ENCODE measurements at regions not wholly inside any gene's neighbourhood (a gene's known extent, or its start where the extent isn't known, plus 50 kb on each side); places are given as distances from the start of the nearest gene placed in this dataset.

DNA sequence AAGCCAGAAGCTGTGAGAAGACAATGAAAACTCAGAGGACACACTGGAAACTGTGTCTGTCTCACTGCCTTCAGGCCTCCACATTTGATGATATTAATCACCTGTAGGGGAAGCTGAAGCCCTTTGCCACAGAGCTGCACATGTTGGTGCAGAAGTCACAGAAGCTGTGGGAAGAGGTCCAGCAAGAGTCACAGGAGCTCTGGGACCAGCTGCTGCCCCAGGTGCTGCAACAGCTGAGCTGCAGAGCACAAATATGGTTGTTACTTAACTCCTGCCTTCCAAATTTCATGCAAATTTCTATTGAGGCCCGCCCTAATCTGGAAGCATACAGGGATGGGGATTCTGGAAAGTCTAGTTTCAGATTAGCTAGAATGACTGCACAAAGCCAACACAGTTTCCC lies 169.3 kb downstream of the OGFRL1 start:
- DNase-seq (ENCODE audit: low spot score in 2 of 2) (no peak), ATAC-seq (no peak)
- H3K36me3 Mint-ChIP-seq, result no peaks in the 10 kb centered on the region
- peaks cover 0 to 7% of the 10 kb centered on the region in 2 donors for H3K9me3 Mint-ChIP-seq
- no peak overlapping the region for H3K27ac Mint-ChIP-seq

DNA sequence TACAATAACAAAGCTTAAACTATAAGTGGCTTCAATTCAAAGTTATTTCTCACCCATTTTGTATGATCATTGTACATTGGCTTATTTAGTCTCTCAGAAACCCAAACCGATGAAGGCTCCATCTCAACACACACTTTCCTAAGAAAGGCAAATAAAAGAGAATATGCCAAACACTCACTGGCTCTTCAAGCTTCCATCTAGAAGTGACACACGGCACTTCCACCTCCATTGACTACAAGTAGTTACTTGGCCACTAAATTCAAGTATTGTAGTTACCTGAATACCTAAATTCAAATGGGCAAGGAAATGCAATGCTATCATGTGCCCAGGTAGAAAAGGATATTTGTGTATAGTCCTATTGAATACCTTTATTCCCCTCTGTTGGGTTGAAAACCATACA lies 170.6 kb downstream of the OGFRL1 start:
- peaks cover 0 to 7% of the 10 kb centered on the region in 2 donors for H3K9me3 Mint-ChIP-seq
- no peak overlapping the region for H3K27ac Mint-ChIP-seq
- no peaks in the 10 kb centered on the region for H3K36me3 Mint-ChIP-seq
- ATAC-seq, result no peak
- DNase-seq (ENCODE audit: low spot score in 2 of 2), result no peak

DNA sequence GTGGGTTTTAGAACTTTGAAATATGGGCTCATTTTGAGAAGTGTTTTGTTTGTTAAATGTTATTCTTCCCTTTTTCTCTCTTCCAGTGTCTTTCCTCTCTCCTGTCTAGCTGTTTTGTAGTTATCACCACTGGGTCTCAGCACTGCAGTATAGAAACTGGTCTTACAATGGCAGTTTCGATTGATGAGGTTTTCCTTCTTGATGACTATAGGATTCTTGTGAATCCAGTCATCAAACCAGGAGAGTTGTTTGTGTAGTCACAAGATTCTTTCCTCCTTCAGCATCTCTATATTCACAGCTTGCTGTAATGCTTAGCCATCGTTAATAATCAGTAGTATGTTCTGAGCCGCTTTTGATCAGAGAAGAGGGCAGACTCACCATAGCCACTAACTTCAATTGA lies 172.3 kb downstream of the OGFRL1 start:
- H3K27ac Mint-ChIP-seq, result no peak overlapping the region
- ATAC-seq (no peak), DNase-seq (ENCODE audit: low spot score in 2 of 2) (no peak)
- peaks cover 0 to 7% of the 10 kb centered on the region in 2 donors for H3K9me3 Mint-ChIP-seq
- no peaks in the 10 kb centered on the region for H3K36me3 Mint-ChIP-seq

DNA sequence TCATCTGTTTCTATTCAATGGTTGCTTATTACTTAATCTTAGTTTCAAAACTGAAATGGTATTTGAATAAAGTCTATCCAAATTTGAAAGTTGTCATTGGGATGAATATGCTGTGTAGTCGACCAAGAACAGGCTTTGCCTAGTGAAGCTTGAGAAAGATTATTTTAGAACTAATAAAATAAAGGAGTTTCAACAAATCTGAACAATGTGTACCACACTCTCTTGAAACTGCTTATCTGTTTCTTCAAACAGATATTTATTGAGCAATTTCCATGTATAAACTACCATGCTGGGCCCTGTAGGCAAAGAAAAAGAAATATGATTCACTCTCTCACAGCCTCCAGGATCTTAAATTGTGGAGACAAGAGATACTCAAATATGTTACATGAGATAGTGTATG lies 174.4 kb downstream of the OGFRL1 start:
- no peak for DNase-seq (ENCODE audit: low spot score in 2 of 2)
- Mint-ChIP-seq H3K27ac (no peak overlapping the region), H3K9me3 (peaks cover 0 to 10% of the 10 kb centered on the region in 2 donors), H3K36me3 (peaks cover 0 to 5% of the 10 kb centered on the region in 2 donors)
- ATAC-seq, result no peak

DNA sequence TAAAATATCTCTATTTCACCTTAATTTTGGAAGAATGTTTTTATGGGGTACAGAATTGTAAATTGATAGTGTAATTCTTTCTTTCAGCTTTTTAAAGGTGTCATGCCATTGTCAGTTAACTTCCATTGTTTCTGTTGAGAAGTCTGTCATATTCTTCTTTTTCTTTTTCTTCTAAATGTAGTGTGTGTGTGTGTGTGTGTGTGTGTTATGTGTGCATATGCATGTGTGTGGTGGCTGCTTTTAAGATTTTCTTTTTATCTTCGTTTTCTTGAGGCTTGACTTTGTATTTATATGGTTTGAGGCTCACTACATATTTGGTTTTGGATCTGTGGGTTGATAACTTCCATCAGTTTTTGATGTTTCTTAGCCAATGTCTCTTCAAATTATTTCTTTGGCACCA lies 176.5 kb downstream of the OGFRL1 start:
- H3K27ac Mint-ChIP-seq, result no peak overlapping the region
- ATAC-seq, result no peak
- H3K9me3 Mint-ChIP-seq, result peaks cover 3 to 10% of the 10 kb centered on the region in 2 donors
- DNase-seq (ENCODE audit: low spot score in 2 of 2), result no peak
- peaks cover 0 to 5% of the 10 kb centered on the region in 2 donors for H3K36me3 Mint-ChIP-seq

DNA sequence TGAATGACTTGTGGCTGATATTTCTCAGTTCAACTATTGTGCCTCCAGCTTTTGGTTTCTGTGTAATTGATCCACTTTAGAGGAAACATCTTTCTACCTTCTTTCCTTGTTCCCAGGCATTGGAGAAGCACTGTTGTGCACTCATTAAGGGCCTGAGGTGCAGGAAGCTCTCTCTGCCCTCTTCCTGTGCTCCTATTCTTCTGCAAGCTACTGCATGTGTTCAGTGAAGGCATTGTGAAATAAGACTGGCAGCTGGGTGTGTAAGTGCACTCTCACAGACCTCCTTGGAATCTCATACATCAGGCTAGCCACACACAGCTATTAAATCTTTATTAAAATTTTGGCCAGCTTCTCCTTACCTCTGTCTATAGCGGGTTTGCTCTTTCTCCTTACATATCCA lies 177.8 kb downstream of the OGFRL1 start:
- ATAC-seq (no peak), DNase-seq (ENCODE audit: low spot score in 2 of 2) (no peak)
- Mint-ChIP-seq H3K9me3 (peaks cover 3 to 8% of the 10 kb centered on the region in 2 donors), H3K36me3 (peaks cover 0 to 5% of the 10 kb centered on the region in 2 donors), H3K27ac (no peak overlapping the region)

DNA sequence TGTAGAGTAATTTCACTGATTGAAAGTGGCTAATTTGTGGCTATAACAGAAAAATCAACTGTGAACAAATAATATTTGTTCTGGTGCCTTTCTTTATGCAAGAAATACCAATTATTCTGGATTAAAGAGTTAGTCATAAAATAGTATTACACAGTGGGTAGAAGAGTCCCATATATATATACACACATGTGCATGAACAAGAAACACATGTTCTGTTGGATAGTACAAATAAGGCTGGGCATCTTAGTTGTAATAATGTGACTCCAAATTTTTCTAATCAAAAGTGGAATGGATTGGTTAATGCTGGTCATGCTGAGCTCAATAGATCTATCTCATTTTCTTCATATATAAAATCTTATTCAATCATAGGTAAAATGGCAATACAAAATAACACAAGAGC lies 179.4 kb downstream of the OGFRL1 start:
- no peak for ATAC-seq
- H3K36me3 Mint-ChIP-seq, result peaks cover 0 to 5% of the 10 kb centered on the region in 2 donors
- no peak overlapping the region for H3K27ac Mint-ChIP-seq
- peaks cover 3 to 4% of the 10 kb centered on the region in 2 donors for H3K9me3 Mint-ChIP-seq
- no peak for DNase-seq (ENCODE audit: low spot score in 2 of 2)

DNA sequence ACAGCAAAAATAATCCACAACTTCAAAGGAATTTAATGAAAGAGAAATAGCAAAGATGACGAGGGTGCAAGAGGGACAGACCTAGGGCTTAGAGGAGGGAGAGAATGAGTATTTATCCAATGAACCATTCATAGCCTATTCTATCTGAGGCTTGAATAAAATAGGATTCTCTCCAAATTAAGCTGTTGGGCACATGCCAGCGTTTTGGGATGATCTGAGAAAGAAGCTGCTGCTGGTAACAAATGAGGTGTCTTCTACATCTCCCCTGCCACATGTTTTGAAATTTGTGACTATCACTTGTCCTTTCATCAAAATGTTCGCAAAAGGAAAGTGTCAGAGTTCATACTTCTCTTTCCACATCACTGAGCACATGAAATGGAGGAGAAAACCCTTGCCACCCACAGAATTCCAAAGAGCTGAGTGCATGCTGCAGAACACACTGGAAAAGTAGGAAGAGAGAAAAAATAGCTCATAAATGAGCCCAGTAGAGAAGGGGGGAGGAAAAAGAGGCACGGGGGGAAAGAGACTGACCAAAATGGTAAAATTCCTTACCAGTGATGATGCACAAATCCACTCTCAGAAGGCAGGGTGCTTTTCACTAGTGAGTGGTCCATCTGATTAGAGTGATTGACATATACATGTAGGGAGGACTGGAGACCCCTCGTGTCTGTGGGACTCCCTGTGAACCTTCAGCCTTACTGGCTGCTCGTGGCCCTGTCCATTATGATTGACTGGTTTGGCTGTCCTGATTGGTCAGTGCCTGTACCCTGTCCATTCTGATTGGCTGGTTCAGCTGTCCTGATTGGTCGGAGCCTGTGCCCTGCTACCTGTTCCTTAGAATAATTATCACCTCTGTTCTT lies 180.5 kb downstream of the OGFRL1 start:
- Mint-ChIP-seq H3K9me3 (peaks cover 3 to 4% of the 10 kb centered on the region in 2 donors), H3K36me3 (peaks cover 0 to 5% of the 10 kb centered on the region in 2 donors), H3K27ac (no peak overlapping the region)
- ATAC-seq (no peak), DNase-seq (ENCODE audit: low spot score in 2 of 2) (no peak)

DNA sequence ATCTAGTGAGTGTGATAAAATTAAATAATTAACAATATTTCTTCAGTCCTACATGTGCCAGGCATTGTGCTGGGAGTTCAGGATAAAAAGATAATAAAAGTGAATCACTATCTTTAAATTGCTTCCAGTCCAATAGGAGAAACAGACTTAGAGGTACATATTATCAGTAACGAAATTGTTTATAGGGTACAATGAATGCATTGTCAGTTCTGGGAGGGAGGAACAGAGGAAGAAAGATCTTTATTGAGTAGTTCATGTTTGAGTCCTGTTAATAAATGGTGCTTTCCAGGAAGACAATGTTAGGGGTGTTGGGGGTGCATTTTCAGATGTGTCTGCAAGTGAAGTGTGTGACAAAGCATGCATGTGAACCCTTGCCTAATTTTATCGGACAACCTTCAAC lies 183.1 kb downstream of the OGFRL1 start:
- H3K27ac Mint-ChIP-seq, result no peak overlapping the region

DNA sequence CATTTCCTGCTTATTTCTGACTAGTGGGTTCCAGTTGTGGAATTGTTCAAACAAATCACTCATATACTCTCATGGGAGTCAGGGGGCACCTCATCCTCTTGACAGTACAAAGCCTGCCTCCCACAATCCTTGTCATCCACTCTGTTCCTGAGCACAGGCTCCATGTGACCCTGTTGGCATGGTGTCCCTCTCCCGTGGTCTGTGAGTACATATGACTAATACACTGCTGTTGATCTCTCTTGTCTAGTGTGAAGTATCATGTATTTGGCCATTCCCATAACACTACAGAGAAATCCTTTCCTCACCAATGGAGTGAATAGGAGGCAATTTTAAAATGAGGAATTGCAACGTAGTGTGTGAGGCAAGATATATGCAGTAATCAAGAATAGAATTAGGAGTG lies 185.3 kb downstream of the OGFRL1 start:
- H3K27ac Mint-ChIP-seq, result no peak overlapping the region
- no peak for ATAC-seq
- H3K36me3 Mint-ChIP-seq, result no peaks in the 10 kb centered on the region
- no peak for DNase-seq (ENCODE audit: low spot score in 2 of 2)
- peaks cover 0 to 2% of the 10 kb centered on the region in 2 donors for H3K9me3 Mint-ChIP-seq

More for the DNA sequence above, 183.1 kb downstream of the OGFRL1 start:
- DNase-seq (ENCODE audit: low spot score in 2 of 2) (no peak), ATAC-seq (no peak)
- no peaks in the 10 kb centered on the region for H3K36me3 Mint-ChIP-seq
- H3K9me3 Mint-ChIP-seq, result peaks cover 0 to 3% of the 10 kb centered on the region in 2 donors

DNA sequence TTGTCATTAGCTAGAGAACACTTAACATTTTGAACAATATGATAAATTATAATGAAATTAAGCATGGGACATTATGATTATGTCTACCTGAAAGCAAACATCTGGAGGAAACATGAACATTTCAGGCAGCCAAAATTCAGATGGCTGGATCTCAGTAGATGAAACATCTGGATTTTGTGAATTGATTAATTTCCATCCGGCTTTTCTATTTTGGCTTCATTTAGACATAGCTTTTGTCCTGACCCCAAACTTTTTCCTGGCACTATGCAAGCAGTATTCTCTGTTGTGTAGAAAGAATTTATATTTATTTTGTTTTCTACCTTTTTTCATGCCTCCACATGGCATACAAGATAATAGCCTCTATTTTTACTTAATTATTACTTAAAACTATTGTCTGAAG lies 186.3 kb downstream of the OGFRL1 start:
- no peak for ATAC-seq
- Mint-ChIP-seq H3K36me3 (no peaks in the 10 kb centered on the region), H3K27ac (no peak overlapping the region), H3K9me3 (no peaks in the 10 kb centered on the region)
- DNase-seq (ENCODE audit: low spot score in 2 of 2), result no peak

DNA sequence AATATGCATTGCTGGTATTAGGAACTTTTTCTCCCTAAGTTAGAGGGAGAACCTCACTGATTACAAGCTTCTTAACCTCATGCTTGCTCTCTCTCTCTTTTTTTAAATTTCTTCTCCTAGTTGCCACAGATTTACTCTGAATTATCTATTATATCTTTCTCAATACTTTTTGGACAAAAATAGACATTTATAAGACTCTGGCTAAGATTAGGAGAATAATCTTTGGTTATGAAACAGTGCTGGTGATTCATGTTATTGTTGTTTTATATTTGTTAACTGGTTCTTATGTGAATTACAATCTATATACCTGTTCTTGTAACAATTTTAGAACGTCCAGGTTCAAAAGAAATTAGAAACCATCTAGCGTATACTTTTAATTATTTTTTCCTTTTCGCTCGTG lies 187.8 kb downstream of the OGFRL1 start:
- DNase-seq (ENCODE audit: low spot score in 2 of 2) (no peak), ATAC-seq (no peak)
- no peaks in the 10 kb centered on the region for H3K36me3 Mint-ChIP-seq
- H3K27ac Mint-ChIP-seq, result no peak overlapping the region
- H3K9me3 Mint-ChIP-seq, result no peaks in the 10 kb centered on the region

DNA sequence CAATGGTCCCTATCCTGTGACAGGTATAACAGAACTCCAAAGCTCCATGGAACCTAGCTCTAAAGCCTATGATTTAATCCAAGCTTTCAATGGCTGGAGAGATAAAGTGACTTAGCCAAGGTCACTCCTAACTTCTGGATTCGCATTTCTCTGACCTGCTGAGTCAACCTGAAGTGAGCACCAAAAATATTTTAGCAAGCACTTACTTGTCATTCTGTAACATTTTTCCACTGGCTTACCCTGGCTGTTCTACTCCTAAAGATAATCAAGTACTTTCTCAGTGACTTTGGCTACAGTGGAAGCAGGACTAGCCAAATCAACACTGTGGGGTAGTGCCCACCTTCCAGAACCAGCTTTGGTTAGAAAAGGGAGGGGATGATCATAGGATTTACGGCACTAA lies 188.3 kb downstream of the OGFRL1 start:
- Mint-ChIP-seq H3K36me3 (no peaks in the 10 kb centered on the region), H3K27ac (no peak overlapping the region), H3K9me3 (no peaks in the 10 kb centered on the region)
- DNase-seq (ENCODE audit: low spot score in 2 of 2) (no peak), ATAC-seq (no peak)

DNA sequence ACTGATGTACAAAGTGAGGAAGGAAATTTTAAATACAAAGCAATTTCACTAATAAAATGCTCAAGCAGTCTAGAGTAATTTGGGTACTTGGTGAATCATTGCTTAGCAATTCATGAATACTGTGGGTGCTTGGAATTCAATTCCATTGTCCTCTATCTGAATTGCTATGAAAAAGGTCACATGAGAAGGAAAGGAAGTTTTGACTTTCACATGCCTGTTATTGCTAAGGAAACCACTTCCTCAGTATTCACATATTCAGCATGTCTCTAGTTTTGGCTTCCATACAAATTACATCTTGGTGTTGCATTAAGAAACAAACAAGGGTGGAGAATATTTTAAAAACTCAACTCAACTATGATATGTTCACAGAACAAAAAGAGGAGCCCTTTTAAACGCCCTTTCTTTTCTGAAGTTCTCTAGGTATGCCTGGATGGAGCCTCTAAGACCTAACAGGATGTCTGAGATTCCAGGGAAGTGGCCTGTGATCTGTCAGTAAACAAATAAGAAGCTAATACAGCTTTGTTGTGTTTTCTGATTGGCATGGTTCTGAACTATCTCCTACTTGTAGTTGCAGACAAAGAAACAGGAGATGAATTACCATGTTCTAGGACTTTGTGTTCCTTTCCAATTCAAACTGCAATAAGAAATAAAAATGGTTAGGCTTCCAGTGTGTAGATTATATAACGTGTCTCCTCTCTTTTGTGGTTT lies 190.4 kb downstream of the OGFRL1 start:
- Mint-ChIP-seq H3K36me3 (no peaks in the 10 kb centered on the region), H3K9me3 (no peaks in the 10 kb centered on the region), H3K27ac (no peak overlapping the region)
- DNase-seq (ENCODE audit: low spot score in 2 of 2) (no peak), ATAC-seq (peak in 1 of 2 donors; percentile 83)

DNA sequence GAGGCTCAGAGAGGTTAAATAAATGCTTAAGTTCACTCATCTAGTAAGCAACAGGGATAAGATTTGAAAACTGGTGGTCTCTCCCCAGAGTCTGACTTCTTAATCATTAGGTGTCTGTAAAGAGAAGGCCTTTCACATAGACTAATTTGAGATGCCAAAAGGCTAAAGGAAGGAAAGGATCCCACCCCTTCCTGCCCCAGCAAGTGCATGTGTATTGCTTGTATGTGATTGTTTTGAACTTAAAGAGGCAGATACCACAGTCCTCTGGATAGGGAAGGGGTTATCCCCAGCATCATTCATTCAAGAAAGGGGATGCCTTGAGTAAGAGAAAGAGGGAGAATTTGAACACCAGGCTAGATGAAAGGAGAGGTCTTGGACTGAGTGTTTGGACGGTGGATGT lies 192.0 kb downstream of the OGFRL1 start:
- DNase-seq (ENCODE audit: low spot score in 2 of 2), result no peak
- Mint-ChIP-seq H3K9me3 (no peaks in the 10 kb centered on the region), H3K27ac (peak overlapping the region in 1 of 2 donors; percentile 51), H3K36me3 (no peaks in the 10 kb centered on the region)
- no peak for ATAC-seq

DNA sequence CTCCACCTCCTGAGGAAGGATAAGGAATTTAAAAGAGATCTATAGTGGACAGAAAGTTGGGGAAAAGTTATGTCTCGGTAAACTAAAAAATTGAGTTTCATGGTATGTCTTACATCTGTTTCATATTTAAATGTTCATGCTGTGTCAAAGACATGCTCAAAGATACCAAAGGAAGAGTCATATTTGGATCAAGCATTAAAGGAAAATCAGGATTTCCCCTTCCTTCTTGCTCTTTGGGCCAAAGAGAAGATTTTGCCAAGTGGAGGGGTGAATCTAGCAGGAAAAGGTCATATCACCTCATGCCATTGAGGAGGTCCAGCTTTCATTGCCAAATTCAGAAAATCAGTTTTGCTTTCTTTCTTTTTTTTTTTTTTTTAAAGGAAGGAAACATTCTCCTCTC lies 192.4 kb downstream of the OGFRL1 start:
- Mint-ChIP-seq H3K27ac (no peak overlapping the region), H3K36me3 (no peaks in the 10 kb centered on the region), H3K9me3 (no peaks in the 10 kb centered on the region)
- DNase-seq (ENCODE audit: low spot score in 2 of 2), result no peak
- ATAC-seq, result no peak

DNA sequence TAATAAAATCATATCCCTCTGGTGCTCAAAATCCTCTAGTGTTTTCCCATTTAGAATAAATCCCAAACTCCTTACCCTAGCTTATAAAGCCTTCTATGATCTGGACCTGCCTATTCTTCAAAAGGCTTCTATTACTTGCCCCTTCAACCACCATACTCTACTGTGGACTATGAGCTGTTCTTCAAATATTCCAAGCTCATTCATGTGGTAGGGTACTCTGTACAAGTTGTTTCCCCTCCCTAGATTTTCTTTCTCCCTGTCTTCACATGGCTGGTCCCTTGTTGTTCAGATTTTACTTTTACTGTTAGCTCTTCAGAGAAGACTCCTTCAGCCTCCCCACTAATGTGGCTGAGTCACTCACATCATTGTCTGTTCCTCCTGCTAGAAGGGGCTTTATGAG lies 193.2 kb downstream of the OGFRL1 start:
- Mint-ChIP-seq H3K36me3 (no peaks in the 10 kb centered on the region), H3K27ac (no peak overlapping the region), H3K9me3 (no peaks in the 10 kb centered on the region)
- DNase-seq (ENCODE audit: low spot score in 2 of 2) (no peak), ATAC-seq (no peak)

DNA sequence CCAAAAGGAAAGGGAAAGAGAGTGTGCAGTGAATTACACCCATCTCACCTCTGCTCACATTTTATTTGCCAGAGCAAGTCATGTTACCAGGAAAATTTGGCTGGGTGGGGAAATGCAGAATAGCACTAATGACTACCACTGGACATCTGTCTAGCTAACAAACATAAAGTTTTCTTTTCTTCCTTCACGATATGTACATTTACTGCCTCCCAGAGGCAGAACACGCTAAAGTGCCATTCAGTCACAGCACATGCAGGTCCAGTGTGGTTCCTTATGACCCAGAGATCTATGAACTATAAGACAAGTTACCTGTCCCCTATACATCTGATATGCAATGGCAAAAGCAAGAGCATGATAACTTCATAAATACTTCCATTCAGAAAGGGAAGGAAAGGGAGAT lies 194.1 kb downstream of the OGFRL1 start:
- DNase-seq (ENCODE audit: low spot score in 2 of 2) (no peak), ATAC-seq (no peak)
- H3K36me3 Mint-ChIP-seq, result no peaks in the 10 kb centered on the region
- no peak overlapping the region for H3K27ac Mint-ChIP-seq
- H3K9me3 Mint-ChIP-seq, result no peaks in the 10 kb centered on the region

All from activated naive CD4-positive, alpha-beta T cell treated with anti-CD3 and anti-CD28 coated beads, Interleukin-2, amount 50 U/mL, for 72 hours (primary cell).